ENCODE measurements at regions not wholly inside any gene's neighbourhood (a gene's known extent, or its start where the extent isn't known, plus 50 kb on each side); places are given as distances from the start of the nearest gene placed in this dataset.

- DNase-seq (ENCODE audit: low spot score): no peak
Observed at GRCh38 chr2:106709229-106709628, 176.7 kb downstream of the ST6GAL2 start.

GRCh38 chr2:106719222-106719621, 166.7 kb downstream of the ST6GAL2 start:
- DNase-seq (ENCODE audit: low spot score): no peak

GRCh38 chr2:106720026-106720425, 165.9 kb downstream of the ST6GAL2 start:
- DNase-seq (ENCODE audit: low spot score): no peak

- no peak for DNase-seq (ENCODE audit: low spot score)
Observed at GRCh38 chr2:106724301-106724794, 161.6 kb downstream of the ST6GAL2 start.

GRCh38 chr2:106734165-106734564, 151.8 kb downstream of the ST6GAL2 start:
- DNase-seq (ENCODE audit: low spot score): no peak

GRCh38 chr2:106735807-106736206, 150.2 kb downstream of the ST6GAL2 start:
- DNase-seq (ENCODE audit: low spot score): no peak

- no peak for DNase-seq (ENCODE audit: low spot score)
Observed at GRCh38 chr2:106736221-106736620, 149.7 kb downstream of the ST6GAL2 start.

- DNase-seq (ENCODE audit: low spot score): no peak
Observed at GRCh38 chr2:106745468-106745867, 140.5 kb downstream of the ST6GAL2 start.

- no peak for DNase-seq (ENCODE audit: low spot score)
Observed at GRCh38 chr2:106749823-106750222, 136.1 kb downstream of the ST6GAL2 start.

Data from CD4-positive, alpha-beta T cell treated with Interleukin-6 at 100 ng/mL for 8 hours (primary cell).